Left ventricle myocardium inferior (tissue), 1 donor: ENCODE measurements at regions not wholly inside any gene's neighbourhood (a gene's known extent, or its start where the extent isn't known, plus 50 kb on each side); places are given as distances from the start of the nearest gene placed in this dataset.
A peak's percentile ranks its signal among the peaks of the same experiment; 100 is the strongest.

Experiments
- DNase-seq: peaks from one replicate; pipeline ENCODE4 v3.0.0-alpha.2; 2020
- H3K27ac ChIP-seq: fragments of 200-600 bp; replicated peaks from 2 replicates; pipeline ENCODE4 v1.8.0; 2021
- H3K27me3 ChIP-seq: fragments of 200-600 bp; 2 replicates; pipeline ENCODE4 v1.8.0; 2021; ENCODE audit warnings: low read depth
- H3K36me3 ChIP-seq: fragments of 200-600 bp; 2 replicates; pipeline ENCODE4 v1.8.0; 2021
- H3K4me1 ChIP-seq: fragments of 200-600 bp; 2 replicates; pipeline ENCODE4 v1.8.0; 2021
- H3K4me3 ChIP-seq: fragments of 200-600 bp; 2 replicates; pipeline ENCODE4 v1.8.0; 2021; ENCODE audit warnings: mild to moderate bottlenecking, moderate library complexity
- H3K9me3 ChIP-seq: fragments of 200-600 bp; replicated peaks from 2 replicates; pipeline ENCODE4 v1.8.0; 2021
- intact Hi-C: fragments of 100-400 bp; cut with micrococcal nuclease; formaldehyde crosslinking; loops from one replicate; pipeline ENCODE4 v1.11.0; 2022
- TF ChIP-seq, protein P1 (sequence below): fragments of 200-600 bp; IDR thresholded peaks from 2 replicates; pipeline ENCODE4 v1.8.0; 2021; ENCODE audit warnings: antibody characterized with exemption, mild to moderate bottlenecking, borderline replicate concordance
- donor health status: DM: no; HTN: yes; CAD: no; lungs with severe emphysema.

GRCh38 chrX:68989865-68990606 is 161.2 kb downstream of the EFNB1 start:
- intact Hi-C loops, result no loop called here
- TF ChIP-seq, protein P1, sequence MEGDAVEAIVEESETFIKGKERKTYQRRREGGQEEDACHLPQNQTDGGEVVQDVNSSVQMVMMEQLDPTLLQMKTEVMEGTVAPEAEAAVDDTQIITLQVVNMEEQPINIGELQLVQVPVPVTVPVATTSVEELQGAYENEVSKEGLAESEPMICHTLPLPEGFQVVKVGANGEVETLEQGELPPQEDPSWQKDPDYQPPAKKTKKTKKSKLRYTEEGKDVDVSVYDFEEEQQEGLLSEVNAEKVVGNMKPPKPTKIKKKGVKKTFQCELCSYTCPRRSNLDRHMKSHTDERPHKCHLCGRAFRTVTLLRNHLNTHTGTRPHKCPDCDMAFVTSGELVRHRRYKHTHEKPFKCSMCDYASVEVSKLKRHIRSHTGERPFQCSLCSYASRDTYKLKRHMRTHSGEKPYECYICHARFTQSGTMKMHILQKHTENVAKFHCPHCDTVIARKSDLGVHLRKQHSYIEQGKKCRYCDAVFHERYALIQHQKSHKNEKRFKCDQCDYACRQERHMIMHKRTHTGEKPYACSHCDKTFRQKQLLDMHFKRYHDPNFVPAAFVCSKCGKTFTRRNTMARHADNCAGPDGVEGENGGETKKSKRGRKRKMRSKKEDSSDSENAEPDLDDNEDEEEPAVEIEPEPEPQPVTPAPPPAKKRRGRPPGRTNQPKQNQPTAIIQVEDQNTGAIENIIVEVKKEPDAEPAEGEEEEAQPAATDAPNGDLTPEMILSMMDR, result no peak
- H3K27ac ChIP-seq, result peak overlapping the region; percentile 50
- no peak for DNase-seq
- peaks cover 24% of the 10 kb centered on the region for H3K4me1 ChIP-seq
- H3K4me3 ChIP-seq, result no peak overlapping the region
- H3K36me3 ChIP-seq, result no peaks in the 10 kb centered on the region
- no peaks in the 10 kb centered on the region for H3K27me3 ChIP-seq
- no peaks in the 10 kb centered on the region for H3K9me3 ChIP-seq

- Histone ChIP-seq H3K9me3 (no peaks in the 10 kb centered on the region), H3K27me3 (no peaks in the 10 kb centered on the region), H3K36me3 (no peaks in the 10 kb centered on the region), H3K27ac (peak overlapping the region; percentile 50), H3K4me3 (no peak overlapping the region), H3K4me1 (peaks cover 18% of the 10 kb centered on the region)
- no peak for DNase-seq
- intact Hi-C loops, result no loop called here
- TF ChIP-seq, protein P1, result no peak
These were observed 160.6 kb downstream of the EFNB1 start for GRCh38 chrX:68989456-68989855.

GRCh38 chrX:68988865-68989264 is 160.0 kb downstream of the EFNB1 start:
- Histone ChIP-seq H3K9me3 (no peaks in the 10 kb centered on the region), H3K4me1 (peaks cover 15% of the 10 kb centered on the region), H3K27ac (no peak overlapping the region), H3K36me3 (no peaks in the 10 kb centered on the region), H3K27me3 (no peaks in the 10 kb centered on the region), H3K4me3 (no peak overlapping the region)
- DNase-seq, result no peak
- TF ChIP-seq, protein P1, result no peak
- intact Hi-C loops, result no loop called here

GRCh38 chrX:68985135-68985755 is 156.4 kb downstream of the EFNB1 start:
- TF ChIP-seq, protein P1, result no peak
- H3K27ac ChIP-seq, result no peak overlapping the region
- peaks cover 15% of the 10 kb centered on the region for H3K4me1 ChIP-seq
- no peaks in the 10 kb centered on the region for H3K27me3 ChIP-seq
- DNase-seq, result no peak
- intact Hi-C loops, result no loop called here
- no peak overlapping the region for H3K4me3 ChIP-seq
- no peaks in the 10 kb centered on the region for H3K9me3 ChIP-seq
- H3K36me3 ChIP-seq, result no peaks in the 10 kb centered on the region

- DNase-seq, result no peak
- H3K4me1 ChIP-seq, result peaks cover 15% of the 10 kb centered on the region
- no peaks in the 10 kb centered on the region for H3K27me3 ChIP-seq
- intact Hi-C loops, result no loop called here
- no peaks in the 10 kb centered on the region for H3K9me3 ChIP-seq
- peak overlapping the region; percentile 48 for H3K27ac ChIP-seq
- H3K4me3 ChIP-seq, result no peak overlapping the region
- TF ChIP-seq, protein P1, result peak; percentile 7
- no peaks in the 10 kb centered on the region for H3K36me3 ChIP-seq
These were observed 154.4 kb downstream of the EFNB1 start for GRCh38 chrX:68983004-68983857.
